ENCODE measurements at regions not wholly inside any gene's neighbourhood (a gene's known extent, or its start where the extent isn't known, plus 50 kb on each side); places are given as distances from the start of the nearest gene placed in this dataset.
"Not testable (repeated sequence)": the region's sequence is repeated elsewhere in the genome, so short reads cannot be mapped to it uniquely, and the experiment has no call there.

- no peak for DNase-seq
Observed at GRCh38 chr15:96053031-96053780, 277.3 kb upstream of the NR2F2 start.

GRCh38 chr15:96053781-96054428 is 276.6 kb upstream of the NR2F2 start:
- no peak for DNase-seq

GRCh38 chr15:96054621-96055020 is 275.9 kb upstream of the NR2F2 start:
- no peak for DNase-seq

GRCh38 chr15:96058103-96058851 is 272.2 kb upstream of the NR2F2 start:
- no peak for DNase-seq

- not testable (repeated sequence) for DNase-seq
Observed at GRCh38 chr15:96058852-96059103, 271.7 kb upstream of the NR2F2 start.

- DNase-seq = not testable (repeated sequence)
Observed at GRCh38 chr15:96060591-96060990, 269.9 kb upstream of the NR2F2 start.

GRCh38 chr15:96064351-96064756 is 266.1 kb upstream of the NR2F2 start:
- no peak for DNase-seq

GRCh38 chr15:96066126-96066525 is 264.4 kb upstream of the NR2F2 start:
- DNase-seq = no peak

GRCh38 chr15:96066852-96067495 is 263.5 kb upstream of the NR2F2 start:
- DNase-seq = no peak

- DNase-seq = no peak
Observed at GRCh38 chr15:96067677-96068076, 262.8 kb upstream of the NR2F2 start.

- DNase-seq = no peak
Observed at GRCh38 chr15:96068897-96069296, 261.6 kb upstream of the NR2F2 start.

GRCh38 chr15:96070636-96071035 is 259.9 kb upstream of the NR2F2 start:
- DNase-seq = no peak

- DNase-seq = no peak
Observed at GRCh38 chr15:96072821-96073220, 257.7 kb upstream of the NR2F2 start.

GRCh38 chr15:96073908-96074307 is 256.6 kb upstream of the NR2F2 start:
- DNase-seq = no peak

- no peak for DNase-seq
Observed at GRCh38 chr15:96075895-96076294, 254.6 kb upstream of the NR2F2 start.

GRCh38 chr15:96076350-96076749 is 254.2 kb upstream of the NR2F2 start:
- no peak for DNase-seq

- DNase-seq = no peak
Observed at GRCh38 chr15:96079041-96079440, 251.5 kb upstream of the NR2F2 start.

- DNase-seq = no peak
Observed at GRCh38 chr15:96079882-96080281, 250.6 kb upstream of the NR2F2 start.

GRCh38 chr15:96086164-96086563 is 244.3 kb upstream of the NR2F2 start:
- no peak for DNase-seq

GRCh38 chr15:96087180-96087884 is 243.2 kb upstream of the NR2F2 start:
- no peak for DNase-seq

- DNase-seq = no peak
Observed at GRCh38 chr15:96088650-96089049, 241.8 kb upstream of the NR2F2 start.

- DNase-seq = no peak
Observed at GRCh38 chr15:96089405-96090058, 241.0 kb upstream of the NR2F2 start.

All from T-helper 9 cell (primary cell).